ENCODE measurements at regions not wholly inside any gene's neighbourhood (a gene's known extent, or its start where the extent isn't known, plus 50 kb on each side); places are given as distances from the start of the nearest gene placed in this dataset.

DNA sequence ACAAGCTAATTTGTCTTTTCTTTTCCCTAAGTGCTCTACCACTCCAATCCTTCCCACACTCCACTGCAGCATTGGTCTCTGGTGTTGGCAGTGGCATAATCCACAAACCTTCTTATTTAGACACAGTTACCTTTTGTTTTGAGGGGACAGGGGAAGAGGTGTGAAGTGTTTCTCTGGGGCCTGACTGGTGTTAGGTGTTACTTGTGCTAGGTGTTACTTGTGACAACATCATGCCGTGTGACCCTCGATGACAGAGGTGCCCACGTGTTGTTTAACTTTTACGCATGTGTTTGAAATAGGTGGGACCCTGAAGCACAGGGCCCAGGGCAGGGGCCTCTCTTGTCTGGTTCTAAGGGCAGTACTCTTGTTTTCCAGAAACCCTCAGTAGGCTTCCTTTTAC lies 70.5 kb upstream of the SPRY4 start:
- peaks cover 0 to 3% of the 10 kb centered on the region in 2 donors for H3K36me3 Mint-ChIP-seq
- intact Hi-C loops (cut with micrococcal nuclease) = no loop called here
- Histone ChIP-seq H3K4me2 (replicated peaks; ENCODE audit: extremely low read depth, low read length, poor library complexity, severe bottlenecking) (no peak overlapping the region), H3K4me1 (ENCODE audit: control insufficient read depth in 1 of 2, insufficient read depth in 2 of 2, low read length in 2 of 2) (peaks cover under 1 to 4% of the 10 kb centered on the region in 2 donors), H3K36me3 (replicated peaks in 1 of 2; ENCODE audit: control insufficient read depth in 1 of 2, insufficient read depth in 2 of 2, low read length in 2 of 2) (no peaks in the 10 kb centered on the region), H3K27ac (ENCODE audit: low read depth in 1 of 2, low read length in 2 of 2) (no peak overlapping the region), H4K20me1 (ENCODE audit: insufficient read depth, low read length) (no peaks in the 10 kb centered on the region), H3K27me3 (ENCODE audit: control insufficient read depth in 2 of 2, insufficient read depth in 2 of 2, low read length in 2 of 2) (peaks cover 11 to 20% of the 10 kb centered on the region in 2 donors), H3K79me2 (ENCODE audit: insufficient read depth, low read length) (no peaks in the 10 kb centered on the region), H3K9ac (ENCODE audit: insufficient read depth, low read length, poor library complexity, severe bottlenecking) (no peak overlapping the region), H3K9me3 (replicated peaks in 1 of 2; ENCODE audit: control insufficient read depth in 1 of 2, insufficient read depth in 1 of 2, low read length in 2 of 2) (peaks cover 17 to 23% of the 10 kb centered on the region in 2 donors), H2AFZ (ENCODE audit: insufficient read depth, low read depth, low read length, poor library complexity, severe bottlenecking) (no peak overlapping the region), H3K4me3 (replicated peaks in 1 of 3; ENCODE audit: low read depth in 2 of 3, low read length in 3 of 3) (no peak overlapping the region)
- TF ChIP-seq, protein P1, sequence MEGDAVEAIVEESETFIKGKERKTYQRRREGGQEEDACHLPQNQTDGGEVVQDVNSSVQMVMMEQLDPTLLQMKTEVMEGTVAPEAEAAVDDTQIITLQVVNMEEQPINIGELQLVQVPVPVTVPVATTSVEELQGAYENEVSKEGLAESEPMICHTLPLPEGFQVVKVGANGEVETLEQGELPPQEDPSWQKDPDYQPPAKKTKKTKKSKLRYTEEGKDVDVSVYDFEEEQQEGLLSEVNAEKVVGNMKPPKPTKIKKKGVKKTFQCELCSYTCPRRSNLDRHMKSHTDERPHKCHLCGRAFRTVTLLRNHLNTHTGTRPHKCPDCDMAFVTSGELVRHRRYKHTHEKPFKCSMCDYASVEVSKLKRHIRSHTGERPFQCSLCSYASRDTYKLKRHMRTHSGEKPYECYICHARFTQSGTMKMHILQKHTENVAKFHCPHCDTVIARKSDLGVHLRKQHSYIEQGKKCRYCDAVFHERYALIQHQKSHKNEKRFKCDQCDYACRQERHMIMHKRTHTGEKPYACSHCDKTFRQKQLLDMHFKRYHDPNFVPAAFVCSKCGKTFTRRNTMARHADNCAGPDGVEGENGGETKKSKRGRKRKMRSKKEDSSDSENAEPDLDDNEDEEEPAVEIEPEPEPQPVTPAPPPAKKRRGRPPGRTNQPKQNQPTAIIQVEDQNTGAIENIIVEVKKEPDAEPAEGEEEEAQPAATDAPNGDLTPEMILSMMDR (IDR thresholded peaks at IDR 0.05) = no peak
- 88% methylated on average over 3 of the region's 4 CpGs for WGBS (ENCODE audit: insufficient coverage)
- H3K27ac Mint-ChIP-seq = no peak overlapping the region
- no peak for DNase-seq
- no peak overlapping the region for H3K4me3 Mint-ChIP-seq
- peaks cover 24 to 30% (median 25%) of the 10 kb centered on the region in 3 donors for H3K27me3 Mint-ChIP-seq (ENCODE audit: low read depth in 3 of 3)
- H3K4me1 Mint-ChIP-seq = peaks cover 7% of the 10 kb centered on the region
- H3K9me3 Mint-ChIP-seq = peaks cover 15 to 36% (median 23%) of the 10 kb centered on the region in 7 donors

DNA sequence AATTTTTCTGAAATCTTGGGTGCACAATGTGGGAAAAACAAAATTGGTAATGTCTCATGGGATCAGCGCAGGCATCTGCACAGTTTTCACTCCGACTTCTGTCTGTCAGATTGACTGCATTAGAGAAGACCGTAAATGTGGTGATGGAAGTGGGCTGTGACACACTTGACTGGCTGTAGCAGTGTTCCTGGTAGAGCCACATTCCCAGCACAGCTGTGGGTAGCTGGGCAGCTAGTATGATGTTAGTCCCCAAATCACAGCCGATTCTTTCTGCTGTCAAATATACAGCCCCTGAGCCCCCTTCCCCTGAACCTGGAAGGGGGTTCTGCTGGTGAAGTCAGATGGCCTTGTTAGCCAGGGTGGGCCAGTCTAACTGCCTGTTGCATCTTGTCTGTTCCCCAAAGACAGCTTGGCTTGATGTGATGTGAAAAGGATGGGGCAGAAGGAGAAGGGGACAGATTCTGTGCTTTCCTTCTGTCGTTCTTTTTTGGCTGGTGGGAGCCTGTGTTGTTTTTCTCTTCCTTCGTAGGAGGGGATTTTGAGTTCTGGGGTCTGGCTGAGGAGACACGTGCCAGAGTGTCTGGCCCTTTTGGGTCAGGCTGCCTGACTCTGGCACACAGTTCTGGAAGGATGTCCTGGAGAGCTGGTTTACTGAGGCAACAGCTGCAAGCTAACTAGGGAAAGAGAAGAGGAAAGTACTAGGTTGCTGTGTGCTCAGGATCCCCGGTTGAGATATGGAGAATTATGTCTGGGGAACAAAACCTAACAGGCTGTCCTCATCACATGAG lies 66.4 kb upstream of the SPRY4 start:
- H3K4me1 ChIP-seq (ENCODE audit: control insufficient read depth in 1 of 2, insufficient read depth in 2 of 2, low read length in 2 of 2) = peaks cover 34 to 41% of the 10 kb centered on the region in 2 donors

More for the DNA sequence above, 66.4 kb upstream of the SPRY4 start:
- Mint-ChIP-seq H3K27me3 (ENCODE audit: low read depth in 3 of 3) (peaks cover 35 to 48% (median 37%) of the 10 kb centered on the region in 3 donors), H3K4me1 (peaks cover 41% of the 10 kb centered on the region), H3K27ac (no peak overlapping the region), H3K4me3 (peak overlapping the region in 1 of 2 donors; percentile 74), H3K36me3 (peaks cover 4 to 5% of the 10 kb centered on the region in 2 donors), H3K9me3 (peaks cover 4 to 21% (median 13%) of the 10 kb centered on the region in 7 donors)
- 97% methylated on average over 5 of the region's 8 CpGs for WGBS (ENCODE audit: insufficient coverage)
- H3K27me3 ChIP-seq (ENCODE audit: control insufficient read depth in 2 of 2, insufficient read depth in 2 of 2, low read length in 2 of 2) = peaks cover 12 to 23% of the 10 kb centered on the region in 2 donors
- peaks cover 5 to 12% of the 10 kb centered on the region in 2 donors for H3K9me3 ChIP-seq (replicated peaks in 1 of 2; ENCODE audit: control insufficient read depth in 1 of 2, insufficient read depth in 1 of 2, low read length in 2 of 2)
- intact Hi-C loops (cut with micrococcal nuclease) = no loop called here
- no peaks in the 10 kb centered on the region for H3K79me2 ChIP-seq (ENCODE audit: insufficient read depth, low read length)
- H2AFZ ChIP-seq (ENCODE audit: insufficient read depth, low read depth, low read length, poor library complexity, severe bottlenecking) = no peak overlapping the region
- TF ChIP-seq, protein P1 (IDR thresholded peaks at IDR 0.05) = no peak
- no peak for DNase-seq
- H3K27ac ChIP-seq (ENCODE audit: low read depth in 1 of 2, low read length in 2 of 2) = no peak overlapping the region
- no peak overlapping the region for H3K4me3 ChIP-seq (replicated peaks in 1 of 3; ENCODE audit: low read depth in 2 of 3, low read length in 3 of 3)
- H3K9ac ChIP-seq (ENCODE audit: insufficient read depth, low read length, poor library complexity, severe bottlenecking) = no peak overlapping the region
- H4K20me1 ChIP-seq (ENCODE audit: insufficient read depth, low read length) = no peaks in the 10 kb centered on the region
- H3K36me3 ChIP-seq (replicated peaks in 1 of 2; ENCODE audit: control insufficient read depth in 1 of 2, insufficient read depth in 2 of 2, low read length in 2 of 2) = no peaks in the 10 kb centered on the region
- H3K4me2 ChIP-seq (replicated peaks; ENCODE audit: extremely low read depth, low read length, poor library complexity, severe bottlenecking) = no peak overlapping the region

Data from CD14-positive monocyte (primary cell).